HG02943 (cell line): ENCODE measurements at regions not wholly inside any gene's neighbourhood (a gene's known extent, or its start where the extent isn't known, plus 50 kb on each side); places are given as distances from the start of the nearest gene placed in this dataset.

Source experiments
- ATAC-seq: cut with Tn5 transposase; IDR thresholded peaks from one replicate; pipeline ENCODE4 v1.9.1; 2021; ENCODE audit warnings: mild to moderate bottlenecking, low read depth, moderate library complexity; ENCODE audit not compliant: unreplicated experiment

GRCh38 chr7:145009876-145010275 is 174.0 kb upstream of the TPK1 start:
- no peak for ATAC-seq

- no peak for ATAC-seq
Measured at GRCh38 chr7:145005601-145006000, 169.7 kb upstream of the TPK1 start.

- ATAC-seq, result no peak
Measured at GRCh38 chr7:144997512-144997911, 161.7 kb upstream of the TPK1 start.

GRCh38 chr7:144995495-144995894 is 159.6 kb upstream of the TPK1 start:
- no peak for ATAC-seq

GRCh38 chr7:144991041-144991440 is 155.2 kb upstream of the TPK1 start:
- no peak for ATAC-seq

GRCh38 chr7:144987686-144988085 is 151.8 kb upstream of the TPK1 start:
- no peak for ATAC-seq

- ATAC-seq, result no peak
Measured at GRCh38 chr7:144982133-144982532, 146.3 kb upstream of the TPK1 start.

GRCh38 chr7:144975882-144976281 is 140.0 kb upstream of the TPK1 start:
- no peak for ATAC-seq

- no peak for ATAC-seq
Measured at GRCh38 chr7:144969787-144970186, 133.9 kb upstream of the TPK1 start.

- ATAC-seq, result no peak
Measured at GRCh38 chr7:144960763-144961162, 124.9 kb upstream of the TPK1 start.

- ATAC-seq, result no peak
Measured at GRCh38 chr7:144957998-144958397, 122.1 kb upstream of the TPK1 start.

- ATAC-seq, result no peak
Measured at GRCh38 chr7:144955422-144955821, 119.6 kb upstream of the TPK1 start.

GRCh38 chr7:144941127-144941526 is 105.3 kb upstream of the TPK1 start:
- ATAC-seq, result no peak

- ATAC-seq, result no peak
Measured at GRCh38 chr7:144937199-144937598, 101.3 kb upstream of the TPK1 start.

- ATAC-seq, result no peak
Measured at GRCh38 chr7:144936314-144936713, 100.5 kb upstream of the TPK1 start.

GRCh38 chr7:144910411-144910810 is 74.6 kb upstream of the TPK1 start:
- no peak for ATAC-seq

- ATAC-seq, result no peak
Measured at GRCh38 chr7:144908943-144909556, 73.2 kb upstream of the TPK1 start.

GRCh38 chr7:144908324-144908723 is 72.5 kb upstream of the TPK1 start:
- no peak for ATAC-seq

GRCh38 chr7:144907577-144907976 is 71.7 kb upstream of the TPK1 start:
- ATAC-seq, result no peak

GRCh38 chr7:144903201-144903600 is 67.3 kb upstream of the TPK1 start:
- ATAC-seq, result no peak

GRCh38 chr7:144892761-144893160 is 56.9 kb upstream of the TPK1 start:
- no peak for ATAC-seq
